GM21737 (cell line): ENCODE measurements at regions not wholly inside any gene's neighbourhood (a gene's known extent, or its start where the extent isn't known, plus 50 kb on each side); places are given as distances from the start of the nearest gene placed in this dataset.
"Not testable (repeated sequence)": the region's sequence is repeated elsewhere in the genome, so short reads cannot be mapped to it uniquely, and the experiment has no call there.

Experiments
- ATAC-seq: cut with Tn5 transposase; IDR thresholded peaks from one replicate; pipeline ENCODE4 v1.9.1; 2021; ENCODE audit warnings: mild to moderate bottlenecking, moderate library complexity; ENCODE audit not compliant: unreplicated experiment

GRCh38 chr2:136715146-136715545, 50.2 kb upstream of the THSD7B start:
- ATAC-seq, result no peak

- ATAC-seq, result no peak
These were observed 50.8 kb upstream of the THSD7B start for GRCh38 chr2:136714452-136714951.

GRCh38 chr2:136713739-136714138, 51.6 kb upstream of the THSD7B start:
- ATAC-seq, result no peak

- ATAC-seq, result no peak
These were observed 60.0 kb upstream of the THSD7B start for GRCh38 chr2:136705336-136705735.

GRCh38 chr2:136703214-136703613, 62.1 kb upstream of the THSD7B start:
- ATAC-seq, result no peak

GRCh38 chr2:136696438-136696837, 68.9 kb upstream of the THSD7B start:
- ATAC-seq, result no peak

- no peak for ATAC-seq
These were observed 71.4 kb upstream of the THSD7B start for GRCh38 chr2:136693966-136694365.

GRCh38 chr2:136680079-136680478, 85.3 kb upstream of the THSD7B start:
- not testable (repeated sequence) for ATAC-seq

GRCh38 chr2:136665736-136666135, 99.6 kb upstream of the THSD7B start:
- ATAC-seq, result no peak

GRCh38 chr2:136664713-136665405, 100.5 kb upstream of the THSD7B start:
- no peak for ATAC-seq

- no peak for ATAC-seq
These were observed 107.1 kb upstream of the THSD7B start for GRCh38 chr2:136658201-136658600.

- no peak for ATAC-seq
These were observed 111.5 kb upstream of the THSD7B start for GRCh38 chr2:136653861-136654260.

GRCh38 chr2:136651456-136652010, 113.8 kb upstream of the THSD7B start:
- ATAC-seq, result no peak

GRCh38 chr2:136647039-136647438, 118.3 kb upstream of the THSD7B start:
- ATAC-seq, result no peak

- no peak for ATAC-seq
These were observed 120.0 kb upstream of the THSD7B start for GRCh38 chr2:136645236-136645828.

- ATAC-seq, result no peak
These were observed 125.7 kb upstream of the THSD7B start for GRCh38 chr2:136639651-136640050.

GRCh38 chr2:136638193-136638592, 127.2 kb upstream of the THSD7B start:
- no peak for ATAC-seq

- ATAC-seq, result no peak
These were observed 127.9 kb upstream of the THSD7B start for GRCh38 chr2:136637402-136637801.

- ATAC-seq, result no peak
These were observed 136.9 kb upstream of the THSD7B start for GRCh38 chr2:136628490-136628889.

- ATAC-seq, result no peak
These were observed 152.2 kb upstream of the THSD7B start for GRCh38 chr2:136613096-136613495.

GRCh38 chr2:136612079-136612478, 153.3 kb upstream of the THSD7B start:
- no peak for ATAC-seq

- no peak for ATAC-seq
These were observed 153.9 kb upstream of the THSD7B start for GRCh38 chr2:136611451-136611850.
